Neuronal stem cell (in vitro differentiated cells): ENCODE measurements at regions not wholly inside any gene's neighbourhood (a gene's known extent, or its start where the extent isn't known, plus 50 kb on each side); places are given as distances from the start of the nearest gene placed in this dataset.

Experiments
- DNase-seq: peaks from one replicate; pipeline ENCODE4 v3.0.0-alpha.2; 2013; ENCODE audit warnings: low spot score
- H2AFZ ChIP-seq: one replicate; pipeline ENCODE4 v1.6.1; 2013; ENCODE audit warnings: mild to moderate bottlenecking, low read length, inconsistent platforms
- H2AK5ac ChIP-seq: 2 replicates; pipeline ENCODE4 v1.6.1; 2013; ENCODE audit warnings: low read depth, mild to moderate bottlenecking, inconsistent platforms, low read length, moderate library complexity, mixed read lengths
- H2BK120ac ChIP-seq: 2 replicates; pipeline ENCODE4 v1.6.1; 2013; ENCODE audit warnings: low read depth, mild to moderate bottlenecking, inconsistent platforms, low read length, moderate library complexity, mixed read lengths
- H2BK12ac ChIP-seq: one replicate; pipeline ENCODE4 v1.6.1; 2013; ENCODE audit warnings: low read length, inconsistent platforms
- H2BK15ac ChIP-seq: 2 replicates; pipeline ENCODE4 v1.6.1; 2013; ENCODE audit warnings: mild to moderate bottlenecking, low read length, inconsistent platforms, mixed read lengths
- H2BK5ac ChIP-seq: one replicate; pipeline ENCODE4 v1.6.1; 2013; ENCODE audit warnings: inconsistent platforms, mild to moderate bottlenecking, low read length, moderate library complexity
- H3K14ac ChIP-seq: one replicate; pipeline ENCODE4 v1.6.1; 2013; ENCODE audit warnings: low read length, inconsistent platforms
- H3K18ac ChIP-seq: 2 replicates; pipeline ENCODE4 v1.6.1; 2013; ENCODE audit warnings: low read length, inconsistent platforms
- H3K23ac ChIP-seq: 2 replicates; pipeline ENCODE4 v1.6.1; 2013; ENCODE audit warnings: low read depth, mild to moderate bottlenecking, mixed read lengths, low read length, inconsistent platforms; ENCODE audit not compliant: poor library complexity
- H3K27ac ChIP-seq: replicated peaks from 3 replicates; pipeline ENCODE4 v1.5.1; 2013; ENCODE audit warnings: low read length, inconsistent platforms
- H3K27me3 ChIP-seq, 3 experiments: 2 replicates each; pipeline ENCODE4 v1.6.1; 2013; ENCODE audit warnings: low read length in 3 of 3, mild to moderate bottlenecking in 2 of 3, inconsistent platforms in 1 of 3, low read depth in 1 of 3, mixed read lengths in 1 of 3, moderate library complexity in 1 of 3; ENCODE audit not compliant: control insufficient read depth in 3 of 3, insufficient read depth in 3 of 3
- H3K36me3 ChIP-seq, 2 donors: replicated peaks in 1 of 2; 2 replicates each; pipeline ENCODE4 v1.6.1; 2013; ENCODE audit warnings: low read length in 2 of 2; ENCODE audit not compliant: control insufficient read depth in 2 of 2, insufficient read depth in 2 of 2
- H3K4ac ChIP-seq: 2 replicates; pipeline ENCODE4 v1.6.1; 2013; ENCODE audit warnings: inconsistent platforms, mild to moderate bottlenecking, low read length, moderate library complexity
- H3K4me1 ChIP-seq, 2 donors: 1 replicate in 1 of 2; 2 replicates in 1 of 2; pipeline ENCODE4 v1.6.1; 2013; ENCODE audit warnings: low read length in 2 of 2, low read depth in 1 of 2; ENCODE audit not compliant: control insufficient read depth in 2 of 2, insufficient read depth in 1 of 2
- H3K4me2 ChIP-seq: one replicate; pipeline ENCODE4 v1.6.1; 2013; ENCODE audit warnings: mild to moderate bottlenecking, low read length, inconsistent platforms; ENCODE audit not compliant: insufficient read depth, poor library complexity, severe bottlenecking
- H3K4me3 ChIP-seq, 2 donors: 2 replicates each; pipeline ENCODE4 v1.5.1; 2013; ENCODE audit warnings: low read length in 2 of 2, mild to moderate bottlenecking in 2 of 2, inconsistent platforms in 1 of 2, moderate library complexity in 1 of 2
- H3K79me1 ChIP-seq: one replicate; pipeline ENCODE4 v1.6.1; 2013; ENCODE audit warnings: low read depth, mild to moderate bottlenecking, inconsistent platforms, low read length, moderate library complexity
- H3K9ac ChIP-seq: one replicate; pipeline ENCODE4 v1.6.1; 2013; ENCODE audit warnings: mild to moderate bottlenecking, low read depth, low read length, inconsistent platforms; ENCODE audit not compliant: poor library complexity
- H3K9me3 ChIP-seq, 2 donors: replicated peaks in 1 of 2; 2 replicates each; pipeline versions ENCODE3 to v1.6.1; 2013; ENCODE audit warnings: low read length in 2 of 2, mild to moderate bottlenecking in 2 of 2, inconsistent platforms in 1 of 2, low read depth in 1 of 2, mixed read lengths in 1 of 2, moderate library complexity in 1 of 2; ENCODE audit not compliant: control insufficient read depth in 2 of 2, insufficient read depth in 1 of 2
- H4K8ac ChIP-seq: one replicate; pipeline ENCODE4 v1.6.1; 2013; ENCODE audit warnings: low read depth, mild to moderate bottlenecking, inconsistent platforms, low read length, moderate library complexity
- H4K91ac ChIP-seq: one replicate; pipeline ENCODE4 v1.6.1; 2013; ENCODE audit warnings: low read length, low read depth, mild to moderate bottlenecking, inconsistent platforms; ENCODE audit not compliant: poor library complexity
- WGBS, 2 donors: extraction: QIAGEN DNeasy Blood & Tissue Kit; methylation state at CpG; one replicate each; pipeline ENCODE4 v1.1.7; 2013; ENCODE audit warnings: missing lambda C conversion rate in 2 of 2, mixed read lengths in 1 of 2; ENCODE audit not compliant: insufficient read length in 2 of 2, insufficient replicate concordance in 1 of 2; ENCODE audit errors: extremely low coverage in 2 of 2; 5-methylcytosine and 5-hydroxymethylcytosine counted together

DNA sequence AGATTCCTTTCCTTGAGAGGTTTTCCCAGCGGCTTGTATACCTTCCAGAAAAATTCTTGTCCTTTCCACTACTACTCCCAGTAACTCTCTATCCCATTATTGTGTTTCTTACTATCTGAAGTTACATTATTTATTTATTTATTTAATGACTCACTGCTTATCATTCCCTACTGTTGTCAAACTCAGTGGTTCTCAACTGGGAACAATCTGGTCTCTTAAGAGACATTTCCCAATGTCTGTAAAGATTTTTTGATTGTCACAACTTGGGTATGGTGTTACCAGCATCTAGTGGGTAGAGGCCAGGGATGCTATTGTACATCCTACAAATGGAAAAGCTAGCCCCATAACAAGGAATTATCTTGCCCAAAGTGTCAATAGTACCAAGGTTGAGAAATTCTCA, 771.5 kb upstream of the ADGRL2 start:
- Histone ChIP-seq H2BK120ac (no peak overlapping the region), H3K79me1 (no peaks in the 10 kb centered on the region), H3K9ac (no peak overlapping the region), H3K14ac (no peak overlapping the region), H3K4me3 (no peak overlapping the region), H3K18ac (no peak overlapping the region), H3K4me1 (no peaks in the 10 kb centered on the region), H4K8ac (no peak overlapping the region), H3K9me3 (no peaks in the 10 kb centered on the region), H3K4me2 (no peak overlapping the region), H2BK12ac (no peak overlapping the region), H3K23ac (no peak overlapping the region), H2AK5ac (no peak overlapping the region), H3K27me3 (no peaks in the 10 kb centered on the region), H3K27ac (no peak overlapping the region), H4K91ac (no peak overlapping the region), H3K36me3 (no peaks in the 10 kb centered on the region), H2BK5ac (no peak overlapping the region), H2AFZ (no peak overlapping the region), H3K4ac (no peak overlapping the region), H2BK15ac (no peak overlapping the region)
- DNase-seq: no peak
- no CpG with 5 or more reads among the region's 1 CpG for WGBS, 2 donors

- H3K23ac ChIP-seq: no peak overlapping the region
These were observed 777.5 kb upstream of the ADGRL2 start for GRCh38 chr1:81023187-81023724.

GRCh38 chr1:81021134-81021533, 779.6 kb upstream of the ADGRL2 start:
- Histone ChIP-seq H3K27ac (no peak overlapping the region), H3K9ac (no peak overlapping the region), H2BK120ac (no peak overlapping the region), H3K23ac (no peak overlapping the region), H2BK12ac (no peak overlapping the region), H3K4me2 (no peak overlapping the region), H3K79me1 (no peaks in the 10 kb centered on the region), H2AK5ac (no peak overlapping the region), H3K4ac (no peak overlapping the region), H4K8ac (no peak overlapping the region), H2AFZ (no peak overlapping the region), H3K36me3 (no peaks in the 10 kb centered on the region), H2BK15ac (no peak overlapping the region), H2BK5ac (no peak overlapping the region), H4K91ac (no peak overlapping the region), H3K14ac (no peak overlapping the region), H3K27me3 (no peaks in the 10 kb centered on the region), H3K4me1 (no peaks in the 10 kb centered on the region), H3K4me3 (no peak overlapping the region), H3K18ac (no peak overlapping the region), H3K9me3 (peaks cover 0 to 2% of the 10 kb centered on the region in 2 donors)
- no CpG with 5 or more reads among the region's 1 CpG for WGBS, 2 donors
- DNase-seq: no peak

More at GRCh38 chr1:81023187-81023724, 777.5 kb upstream of the ADGRL2 start:
- no peak overlapping the region for H2AK5ac ChIP-seq
- H2BK5ac ChIP-seq: no peak overlapping the region
- H4K8ac ChIP-seq: no peak overlapping the region
- H2BK15ac ChIP-seq: no peak overlapping the region
- H3K9ac ChIP-seq: no peak overlapping the region
- H3K79me1 ChIP-seq: no peaks in the 10 kb centered on the region
- H2BK120ac ChIP-seq: no peak overlapping the region
- H3K4me1 ChIP-seq: no peaks in the 10 kb centered on the region
- H4K91ac ChIP-seq: no peak overlapping the region
- peaks cover 0 to 2% of the 10 kb centered on the region in 2 donors for H3K9me3 ChIP-seq
- no peaks in the 10 kb centered on the region for H3K27me3 ChIP-seq
- no peak overlapping the region for H3K4ac ChIP-seq
- H3K4me3 ChIP-seq: no peak overlapping the region
- no peak overlapping the region for H2BK12ac ChIP-seq
- H2AFZ ChIP-seq: no peak overlapping the region
- no peak for DNase-seq
- H3K14ac ChIP-seq: no peak overlapping the region
- WGBS, 2 donors: no CpG with 5 or more reads among the region's 5 CpGs
- H3K4me2 ChIP-seq: no peak overlapping the region
- no peaks in the 10 kb centered on the region for H3K36me3 ChIP-seq
- H3K27ac ChIP-seq: no peak overlapping the region
- H3K18ac ChIP-seq: no peak overlapping the region

- WGBS, 2 donors: 100% methylated on average over 1 of the region's 1 CpG; no CpG with 5 or more reads in 1 of the 2 donors
- no peak overlapping the region for H3K23ac ChIP-seq
- H3K4ac ChIP-seq: no peak overlapping the region
- no peak overlapping the region for H4K91ac ChIP-seq
- peaks cover 0 to 2% of the 10 kb centered on the region in 2 donors for H3K9me3 ChIP-seq
- no peak overlapping the region for H2BK12ac ChIP-seq
- no peak for DNase-seq
- no peak overlapping the region for H2BK15ac ChIP-seq
- no peak overlapping the region for H2AK5ac ChIP-seq
- H3K4me2 ChIP-seq: no peak overlapping the region
- H2BK120ac ChIP-seq: no peak overlapping the region
- H4K8ac ChIP-seq: no peak overlapping the region
- no peak overlapping the region for H2BK5ac ChIP-seq
- no peak overlapping the region for H3K4me3 ChIP-seq
- no peak overlapping the region for H3K18ac ChIP-seq
- H3K27me3 ChIP-seq: no peaks in the 10 kb centered on the region
- H3K14ac ChIP-seq: no peak overlapping the region
- no peak overlapping the region for H3K27ac ChIP-seq
- no peak overlapping the region for H3K9ac ChIP-seq
- H3K79me1 ChIP-seq: no peaks in the 10 kb centered on the region
- no peak overlapping the region for H2AFZ ChIP-seq
- H3K36me3 ChIP-seq: no peaks in the 10 kb centered on the region
- H3K4me1 ChIP-seq: no peaks in the 10 kb centered on the region
These were observed 780.2 kb upstream of the ADGRL2 start for GRCh38 chr1:81020506-81020905.
